ENCODE measurements at regions not wholly inside any gene's neighbourhood (a gene's known extent, or its start where the extent isn't known, plus 50 kb on each side); places are given as distances from the start of the nearest gene placed in this dataset.
A peak's percentile ranks its signal among the peaks of the same experiment; 100 is the strongest.

GRCh38 chr7:140230861-140231770 is 54.3 kb upstream of the KDM7A start (continued):
- TF ChIP-seq ZNF512B (CRISPR knock-in tag; IDR thresholded peaks at IDR 0.05; ENCODE audit: borderline replicate concordance) (no peak), CREB1 (IDR thresholded peaks at IDR 0.05) (no peak), CREB1 (CRISPR knock-in tag; IDR thresholded peaks at IDR 0.05) (peak; percentile 24; the same call in 1 of the 2 replicates), ZKSCAN1 (IDR thresholded peaks at IDR 0.05; ENCODE audit: low read length) (no peak), ZNF761 (CRISPR knock-in tag; conservative IDR thresholded peaks at IDR 0.05) (peak; percentile 41; the same call in 1 of the 2 replicates), STAT6 (CRISPR knock-in tag; IDR thresholded peaks at IDR 0.05; ENCODE audit: borderline replicate concordance) (0 out of 2 replicates have a peak, but pooled peaks have one; percentile 68), ZC3H4 (CRISPR knock-in tag; IDR thresholded peaks at IDR 0.05; ENCODE audit: borderline replicate concordance) (no peak; the same call in 1 of the 2 replicates), MED13 (CRISPR knock-in tag; IDR thresholded peaks at IDR 0.05) (peak; percentile 60; the same call in 1 of the 2 replicates), ZNF781 (CRISPR knock-in tag; IDR thresholded peaks at IDR 0.05; ENCODE audit: borderline replicate concordance, not compliant biosample characterization) (no peak), CEBPG (CRISPR knock-in tag; IDR thresholded peaks at IDR 0.05) (0 out of 2 replicates have a peak, but pooled peaks have one; percentile 12), HDAC1 (CRISPR knock-in tag; IDR thresholded peaks at IDR 0.05) (peak; percentile 39; the same call in 1 of the 2 replicates), PAX8 (CRISPR knock-in tag; IDR thresholded peaks at IDR 0.05; ENCODE audit: borderline replicate concordance) (no peak), ZNF574 (CRISPR knock-in tag; IDR thresholded peaks at IDR 0.05) (0 out of 2 replicates have a peak, but pooled peaks have one; percentile 40), ZNF414 (CRISPR knock-in tag; IDR thresholded peaks at IDR 0.05) (peak; percentile 84), MXI1 (IDR thresholded peaks at IDR 0.05; ENCODE audit: borderline replicate concordance, low read depth, low read length) (no peak; the same call in 2 of the 3 replicates), ZNF24 (IDR thresholded peaks at IDR 0.05) (no peak), PREB (CRISPR knock-in tag; IDR thresholded peaks at IDR 0.05) (no peak)

All from HepG2 (cell line).